Activated naive CD8-positive, alpha-beta T cell treated with anti-CD3 and anti-CD28 coated beads, Interleukin-2, amount 10 ng/mL, durations not matched to agents 7 days and 5 days (primary cell): ENCODE measurements at regions not wholly inside any gene's neighbourhood (a gene's known extent, or its start where the extent isn't known, plus 50 kb on each side); places are given as distances from the start of the nearest gene placed in this dataset.

ENCODE experiments used
- ATAC-seq: fragments of 150-1000 bp; cut with Tn5 transposase; one replicate; pipeline ENCODE4 v1.10.0; 2021; ENCODE audit warnings: low read depth, moderate library complexity
- POLR2A ChIA-PET: fragments of 350-600 bp; sonication (Branson Sonifier 250); formaldehyde crosslinking; loops from one replicate; lab custom pipeline; 2021; ENCODE audit warnings: antibody characterized with exemption; lab: Charles Lee
- DNase-seq: peaks from one replicate; pipeline ENCODE4 v3.0.0; 2021
- H3K27ac Mint-ChIP-seq: one replicate; pipeline ENCODE4 v1.8.0; 2022; ENCODE audit warnings: mild to moderate bottlenecking, mixed read lengths
- H3K27me3 Mint-ChIP-seq: one replicate; pipeline ENCODE4 v1.8.0; 2022; ENCODE audit warnings: mild to moderate bottlenecking, moderate library complexity, mixed read lengths
- H3K36me3 Mint-ChIP-seq: one replicate; pipeline ENCODE4 v1.8.0; 2021; ENCODE audit warnings: mild to moderate bottlenecking, mixed read lengths
- H3K4me1 Mint-ChIP-seq: one replicate; pipeline ENCODE4 v1.8.0; 2021; ENCODE audit warnings: mixed read lengths
- H3K4me3 Mint-ChIP-seq: one replicate; pipeline ENCODE4 v1.8.0; 2022; ENCODE audit warnings: mild to moderate bottlenecking, moderate library complexity, mixed read lengths
- H3K9me3 Mint-ChIP-seq: one replicate; pipeline ENCODE4 v1.8.0; 2021; ENCODE audit warnings: mixed read lengths

- Mint-ChIP-seq H3K27ac (no peak overlapping the region), H3K4me3 (no peak overlapping the region), H3K9me3 (no peaks in the 10 kb centered on the region), H3K27me3 (no peaks in the 10 kb centered on the region), H3K4me1 (no peaks in the 10 kb centered on the region), H3K36me3 (no peaks in the 10 kb centered on the region)
- no peak for ATAC-seq
- POLR2A ChIA-PET, result no interaction called here
- DNase-seq, result no peak
Observed at GRCh38 chr13:87107651-87108050, 563.5 kb upstream of the SLITRK5 start.

DNA sequence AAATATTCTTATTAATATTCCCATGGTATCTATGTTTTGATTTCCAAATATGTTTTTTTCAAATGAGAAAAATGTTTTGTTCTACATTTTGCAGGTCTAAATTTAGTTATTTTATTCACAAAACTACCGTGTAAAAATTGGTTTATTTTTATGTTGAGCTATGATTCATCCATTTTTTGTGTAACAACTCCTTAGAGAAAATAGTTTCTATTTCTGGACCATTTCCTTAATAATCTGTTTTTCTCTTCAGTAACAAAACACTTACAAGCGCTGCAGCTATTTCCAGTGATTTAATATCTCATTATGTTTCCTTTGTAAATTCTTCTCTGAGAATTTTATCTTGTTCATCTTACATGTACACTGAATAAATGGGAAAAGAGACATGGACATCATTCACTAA, 550.7 kb upstream of the SLITRK5 start:
- Mint-ChIP-seq H3K27ac (no peak overlapping the region), H3K36me3 (no peaks in the 10 kb centered on the region), H3K27me3 (no peaks in the 10 kb centered on the region), H3K4me3 (no peak overlapping the region), H3K4me1 (no peaks in the 10 kb centered on the region), H3K9me3 (peaks cover 1% of the 10 kb centered on the region)
- POLR2A ChIA-PET, result interaction anchor here (0.6 kb wide), 1 partner anchor 81 kb away, joined by 3 read pairs; no protein-coding TSS in a partner anchor
- ATAC-seq (no peak), DNase-seq (no peak)

GRCh38 chr13:87122551-87122950, 548.6 kb upstream of the SLITRK5 start:
- ATAC-seq, result no peak
- Mint-ChIP-seq H3K36me3 (no peaks in the 10 kb centered on the region), H3K27me3 (no peaks in the 10 kb centered on the region)

DNA sequence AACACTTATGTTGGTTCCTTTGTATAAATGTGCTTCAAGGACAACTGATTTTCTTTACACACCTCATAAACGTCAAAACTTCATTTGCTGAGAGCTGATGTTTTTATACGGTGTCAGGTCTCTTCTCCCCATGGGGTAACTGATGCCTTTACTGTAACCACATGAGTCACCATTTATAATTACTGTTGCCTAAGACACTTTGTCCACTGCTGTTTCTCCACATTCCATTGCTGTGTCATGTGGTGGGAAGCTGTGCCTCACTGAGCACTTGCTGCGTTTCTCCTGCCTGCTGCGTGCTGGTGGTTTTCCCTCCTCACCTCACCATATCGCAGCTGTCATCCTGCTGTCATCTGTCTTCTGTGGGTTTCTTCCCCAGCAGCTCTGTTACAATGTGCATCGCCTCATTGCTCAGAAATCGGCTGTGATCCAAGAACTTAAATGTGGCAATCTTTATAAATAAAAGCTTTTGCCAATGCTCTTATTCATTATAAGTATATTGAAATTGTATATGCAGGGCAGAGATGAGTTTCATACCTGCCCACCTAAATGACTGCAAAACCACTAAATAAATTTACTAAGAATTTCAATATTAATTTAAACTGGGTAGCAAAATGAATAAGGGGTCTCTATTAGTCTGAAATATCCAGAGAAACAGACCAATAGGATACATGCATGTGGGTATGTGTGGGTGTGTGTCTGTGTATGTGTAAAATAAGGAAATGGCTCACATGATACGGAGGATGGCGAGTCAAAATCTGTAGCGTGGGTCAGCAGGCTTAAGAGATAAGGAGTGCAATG, 547.0 kb upstream of the SLITRK5 start:
- DNase-seq (no peak), ATAC-seq (no peak)
- Mint-ChIP-seq H3K4me1 (no peaks in the 10 kb centered on the region), H3K27ac (no peak overlapping the region), H3K4me3 (no peak overlapping the region), H3K36me3 (no peaks in the 10 kb centered on the region), H3K9me3 (peaks cover 3% of the 10 kb centered on the region), H3K27me3 (no peaks in the 10 kb centered on the region)
- POLR2A ChIA-PET, result no interaction called here

More at GRCh38 chr13:87122551-87122950, 548.6 kb upstream of the SLITRK5 start:
- Mint-ChIP-seq H3K9me3 (peaks cover 3% of the 10 kb centered on the region), H3K4me1 (no peaks in the 10 kb centered on the region), H3K4me3 (no peak overlapping the region), H3K27ac (no peak overlapping the region)
- DNase-seq, result no peak
- POLR2A ChIA-PET, result no interaction called here

- no peaks in the 10 kb centered on the region for H3K27me3 Mint-ChIP-seq
- H3K4me3 Mint-ChIP-seq, result no peak overlapping the region
- H3K36me3 Mint-ChIP-seq, result no peaks in the 10 kb centered on the region
- DNase-seq (no peak), ATAC-seq (no peak)
- peaks cover 3% of the 10 kb centered on the region for H3K9me3 Mint-ChIP-seq
- POLR2A ChIA-PET, result no interaction called here
- H3K27ac Mint-ChIP-seq, result no peak overlapping the region
- H3K4me1 Mint-ChIP-seq, result no peaks in the 10 kb centered on the region
Observed at GRCh38 chr13:87124785-87125074, 546.4 kb upstream of the SLITRK5 start.

GRCh38 chr13:87128036-87128435, 543.1 kb upstream of the SLITRK5 start:
- H3K4me1 Mint-ChIP-seq, result no peaks in the 10 kb centered on the region
- H3K36me3 Mint-ChIP-seq, result no peaks in the 10 kb centered on the region
- DNase-seq (no peak), ATAC-seq (no peak)
- H3K9me3 Mint-ChIP-seq, result peaks cover 2% of the 10 kb centered on the region
- H3K27me3 Mint-ChIP-seq, result no peaks in the 10 kb centered on the region
- no peak overlapping the region for H3K4me3 Mint-ChIP-seq
- H3K27ac Mint-ChIP-seq, result no peak overlapping the region
- POLR2A ChIA-PET, result no interaction called here

DNA sequence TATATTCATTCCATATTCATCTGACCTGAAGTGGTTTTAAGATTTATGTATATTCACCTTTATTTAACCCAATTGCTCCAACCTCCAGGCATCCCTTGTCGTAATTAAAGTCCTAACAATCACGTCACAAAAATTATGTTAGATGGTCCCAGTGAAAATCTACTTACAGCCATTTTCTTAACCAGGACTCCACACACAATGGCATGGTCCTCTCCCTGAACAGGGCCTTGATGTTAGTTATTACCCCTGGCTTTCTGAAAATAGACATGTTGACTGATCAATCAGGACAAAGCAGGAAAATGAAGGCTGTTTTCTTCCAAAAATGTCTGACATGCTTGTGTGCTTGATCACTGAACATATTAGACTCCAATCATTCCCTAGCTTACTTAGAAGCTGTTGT, 542.7 kb upstream of the SLITRK5 start:
- no peaks in the 10 kb centered on the region for H3K36me3 Mint-ChIP-seq
- no peak for DNase-seq
- H3K27me3 Mint-ChIP-seq, result no peaks in the 10 kb centered on the region
- no peak overlapping the region for H3K4me3 Mint-ChIP-seq
- ATAC-seq, result no peak
- no peak overlapping the region for H3K27ac Mint-ChIP-seq
- H3K4me1 Mint-ChIP-seq, result no peaks in the 10 kb centered on the region
- peaks cover 3% of the 10 kb centered on the region for H3K9me3 Mint-ChIP-seq
- POLR2A ChIA-PET, result no interaction called here

GRCh38 chr13:87129602-87130300, 541.4 kb upstream of the SLITRK5 start:
- DNase-seq (no peak), ATAC-seq (no peak)
- H3K9me3 Mint-ChIP-seq, result peaks cover 3% of the 10 kb centered on the region
- no peak overlapping the region for H3K27ac Mint-ChIP-seq
- H3K36me3 Mint-ChIP-seq, result no peaks in the 10 kb centered on the region
- POLR2A ChIA-PET, result no interaction called here
- H3K4me1 Mint-ChIP-seq, result no peaks in the 10 kb centered on the region
- H3K4me3 Mint-ChIP-seq, result no peak overlapping the region
- H3K27me3 Mint-ChIP-seq, result no peaks in the 10 kb centered on the region

DNA sequence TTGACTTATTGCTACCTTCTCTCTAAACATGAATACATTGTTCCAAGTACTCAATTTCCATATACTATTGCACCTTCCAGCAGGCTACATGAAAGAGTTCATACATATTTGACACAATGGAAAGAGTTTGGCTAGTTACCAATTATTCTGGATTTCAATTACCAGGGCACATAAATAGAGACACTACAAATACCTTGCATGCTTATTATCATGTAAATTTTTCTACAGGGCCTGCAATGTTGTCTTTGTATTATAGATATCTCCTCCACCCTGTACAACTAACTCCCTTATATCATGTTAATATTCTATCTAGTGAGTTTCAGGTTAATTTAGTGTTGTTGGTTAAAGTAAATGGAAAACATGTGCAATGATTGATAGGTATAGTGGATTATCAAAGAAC, 540.7 kb upstream of the SLITRK5 start:
- ATAC-seq (no peak), DNase-seq (no peak)
- no peaks in the 10 kb centered on the region for H3K36me3 Mint-ChIP-seq
- POLR2A ChIA-PET, result no interaction called here
- no peaks in the 10 kb centered on the region for H3K27me3 Mint-ChIP-seq
- H3K27ac Mint-ChIP-seq, result no peak overlapping the region
- H3K4me3 Mint-ChIP-seq, result no peak overlapping the region
- peaks cover 3% of the 10 kb centered on the region for H3K9me3 Mint-ChIP-seq
- H3K4me1 Mint-ChIP-seq, result no peaks in the 10 kb centered on the region

GRCh38 chr13:87131611-87132010, 539.6 kb upstream of the SLITRK5 start:
- DNase-seq (no peak), ATAC-seq (no peak)
- H3K4me3 Mint-ChIP-seq, result no peak overlapping the region
- POLR2A ChIA-PET, result no interaction called here
- H3K9me3 Mint-ChIP-seq, result peaks cover 3% of the 10 kb centered on the region
- H3K27me3 Mint-ChIP-seq, result no peaks in the 10 kb centered on the region
- H3K27ac Mint-ChIP-seq, result no peak overlapping the region
- H3K4me1 Mint-ChIP-seq, result no peaks in the 10 kb centered on the region
- no peaks in the 10 kb centered on the region for H3K36me3 Mint-ChIP-seq

GRCh38 chr13:87138866-87139265, 532.3 kb upstream of the SLITRK5 start:
- no peak for DNase-seq
- H3K4me1 Mint-ChIP-seq, result no peaks in the 10 kb centered on the region
- no peak overlapping the region for H3K4me3 Mint-ChIP-seq
- no peak for ATAC-seq
- H3K27me3 Mint-ChIP-seq, result no peaks in the 10 kb centered on the region
- H3K27ac Mint-ChIP-seq, result no peak overlapping the region
- no peaks in the 10 kb centered on the region for H3K9me3 Mint-ChIP-seq
- POLR2A ChIA-PET, result no interaction called here
- H3K36me3 Mint-ChIP-seq, result no peaks in the 10 kb centered on the region

- POLR2A ChIA-PET, result no interaction called here
- Mint-ChIP-seq H3K27ac (no peak overlapping the region), H3K4me3 (no peak overlapping the region), H3K9me3 (no peaks in the 10 kb centered on the region), H3K36me3 (no peaks in the 10 kb centered on the region), H3K4me1 (no peaks in the 10 kb centered on the region), H3K27me3 (no peaks in the 10 kb centered on the region)
- DNase-seq (no peak), ATAC-seq (no peak)
Observed at GRCh38 chr13:87147076-87147475, 524.1 kb upstream of the SLITRK5 start.

DNA sequence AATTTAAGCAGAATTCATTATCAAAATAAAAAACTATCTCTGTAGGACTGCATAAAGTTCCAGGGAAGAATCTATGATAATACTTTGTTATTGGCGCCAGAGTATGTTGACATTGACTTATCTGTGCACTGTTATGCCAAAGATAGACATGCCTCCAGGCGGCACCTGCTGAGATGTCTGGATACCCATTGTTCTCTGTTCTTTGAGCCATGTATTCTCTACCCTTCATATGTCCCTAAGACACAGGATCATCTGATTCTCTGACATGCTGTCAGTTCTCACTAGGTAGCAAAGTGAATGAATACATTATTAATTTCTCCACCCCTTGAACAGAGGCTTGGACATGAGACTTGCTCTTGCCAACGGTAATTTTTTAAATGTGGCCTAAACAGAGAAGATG, 517.8 kb upstream of the SLITRK5 start:
- Mint-ChIP-seq H3K4me3 (no peak overlapping the region), H3K36me3 (no peaks in the 10 kb centered on the region), H3K27ac (no peak overlapping the region), H3K4me1 (no peaks in the 10 kb centered on the region), H3K9me3 (no peaks in the 10 kb centered on the region), H3K27me3 (no peaks in the 10 kb centered on the region)
- POLR2A ChIA-PET, result no interaction called here
- ATAC-seq (no peak), DNase-seq (no peak)

DNA sequence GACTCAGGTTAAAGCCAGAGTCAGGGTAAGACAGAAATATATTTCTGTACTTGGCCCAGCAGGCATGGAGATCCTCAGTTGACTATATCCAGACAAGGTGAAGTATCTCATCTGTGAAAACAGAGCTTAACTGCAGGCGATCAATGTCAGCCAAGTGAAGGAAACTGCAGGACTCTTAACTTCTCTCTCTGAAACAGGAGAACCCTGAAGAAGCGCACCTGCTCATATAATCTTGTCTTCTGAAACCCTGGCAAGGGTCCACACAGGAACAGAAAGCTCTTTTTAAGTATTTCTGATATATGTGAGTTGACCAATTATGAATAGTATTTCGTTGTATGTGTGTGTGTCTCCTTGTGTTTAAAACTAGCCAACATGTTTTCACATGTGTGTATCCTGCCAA, 504.8 kb upstream of the SLITRK5 start:
- no peak for DNase-seq
- POLR2A ChIA-PET, result no interaction called here
- Mint-ChIP-seq H3K4me3 (no peak overlapping the region), H3K4me1 (no peaks in the 10 kb centered on the region), H3K27me3 (no peaks in the 10 kb centered on the region), H3K9me3 (peaks cover 4% of the 10 kb centered on the region), H3K27ac (no peak overlapping the region), H3K36me3 (no peaks in the 10 kb centered on the region)
- ATAC-seq, result no peak
